8988T (cell line): ENCODE measurements at regions not wholly inside any gene's neighbourhood (a gene's known extent, or its start where the extent isn't known, plus 50 kb on each side); places are given as distances from the start of the nearest gene placed in this dataset.
"Not testable (repeated sequence)": the region's sequence is repeated elsewhere in the genome, so short reads cannot be mapped to it uniquely, and the experiment has no call there.

Experiments
- DNase-seq: peaks from one replicate; pipeline ENCODE4 v3.0.0; 2011

DNA sequence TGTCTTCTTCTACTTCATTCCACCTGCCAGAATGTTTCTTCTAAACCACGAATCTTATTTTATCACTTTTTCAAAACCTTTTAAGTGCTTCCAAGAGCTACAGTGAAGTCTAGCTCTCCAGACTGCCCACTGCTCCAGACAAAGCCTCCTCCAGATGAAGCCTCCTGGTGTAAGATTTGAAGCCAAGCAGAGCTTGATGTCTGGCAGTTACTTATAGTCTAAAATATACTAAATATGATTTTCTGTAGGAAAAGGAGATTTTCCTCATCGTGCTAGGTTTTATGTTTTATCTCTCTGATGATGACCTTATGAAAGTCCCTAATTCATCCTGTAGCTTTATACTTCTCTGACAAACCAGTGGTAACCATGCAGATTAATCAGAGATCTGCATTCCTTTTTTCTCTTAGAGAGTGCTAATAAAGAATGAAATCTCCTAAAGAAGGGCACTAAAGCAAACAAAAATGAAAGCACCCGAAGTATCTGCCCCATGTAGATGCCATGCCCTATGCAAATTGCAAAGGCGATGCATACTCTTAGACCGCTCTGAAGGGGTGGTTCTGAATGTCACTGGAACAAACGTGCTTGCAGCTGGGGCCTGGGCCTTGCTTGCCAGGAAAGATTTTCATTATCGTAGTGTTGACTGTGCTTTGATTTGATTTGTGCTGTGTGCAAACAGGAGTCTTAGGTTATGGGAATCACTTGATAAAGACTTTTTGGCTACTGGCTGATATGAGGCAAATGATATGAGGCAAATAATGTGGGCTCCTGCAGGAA lies 314.2 kb downstream of the PID1 start:
- DNase-seq: no peak

DNA sequence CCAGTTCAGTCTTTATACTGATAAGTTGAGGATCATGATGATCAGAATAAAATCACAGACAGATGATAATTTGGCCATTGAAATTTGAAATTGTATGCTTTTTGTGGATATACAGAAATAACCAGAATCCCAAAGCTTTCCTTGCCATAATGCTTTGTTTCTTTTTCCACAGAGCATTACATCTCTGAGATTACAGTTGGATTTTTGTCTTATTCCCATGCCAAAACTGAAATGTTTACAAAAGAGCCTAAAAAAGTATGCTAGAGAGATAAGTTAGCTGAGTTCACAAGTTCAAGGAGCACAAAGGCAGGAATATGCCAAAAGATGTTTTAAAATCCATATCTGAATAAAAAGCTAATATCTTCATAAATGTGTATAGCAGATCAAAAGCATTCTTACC lies 321.3 kb downstream of the PID1 start:
- DNase-seq: no peak

DNA sequence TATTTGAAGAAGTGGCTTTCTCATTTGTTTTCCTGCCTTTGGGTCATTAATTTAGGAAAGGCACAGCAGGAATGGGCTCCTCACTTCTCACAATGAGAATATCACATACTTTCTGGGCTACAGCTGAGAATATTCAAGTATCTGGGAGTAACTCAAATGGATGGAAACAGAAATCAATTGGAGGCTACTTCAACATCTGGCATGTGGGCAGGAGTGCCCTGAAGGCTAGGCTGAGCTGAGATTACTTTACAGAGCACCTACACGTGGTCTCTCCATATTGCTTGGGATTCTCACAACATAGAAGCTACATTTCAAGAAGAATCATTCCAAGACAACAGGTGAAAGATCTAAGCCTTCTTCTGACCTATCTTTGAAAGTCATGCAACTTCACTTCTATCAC lies 325.4 kb downstream of the PID1 start:
- DNase-seq: no peak

DNA sequence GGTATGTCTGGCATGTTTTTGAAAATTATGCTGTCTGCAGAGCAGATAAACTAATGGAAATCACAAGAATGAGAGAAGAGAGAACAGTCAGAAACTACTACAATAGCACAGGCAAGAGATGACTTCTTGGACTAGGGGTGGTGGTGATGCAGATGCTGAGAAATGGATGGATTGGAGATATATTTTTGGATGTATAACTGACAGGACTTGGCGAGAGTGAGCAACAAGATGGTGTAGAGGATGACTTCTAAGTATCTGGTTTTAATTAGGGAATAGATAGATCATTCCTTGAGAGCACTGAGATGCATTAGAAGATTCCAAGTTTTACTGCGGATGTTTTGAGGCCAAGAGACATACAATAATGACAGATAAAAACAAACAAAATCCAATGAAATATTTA lies 328.2 kb downstream of the PID1 start:
- DNase-seq: no peak

DNA sequence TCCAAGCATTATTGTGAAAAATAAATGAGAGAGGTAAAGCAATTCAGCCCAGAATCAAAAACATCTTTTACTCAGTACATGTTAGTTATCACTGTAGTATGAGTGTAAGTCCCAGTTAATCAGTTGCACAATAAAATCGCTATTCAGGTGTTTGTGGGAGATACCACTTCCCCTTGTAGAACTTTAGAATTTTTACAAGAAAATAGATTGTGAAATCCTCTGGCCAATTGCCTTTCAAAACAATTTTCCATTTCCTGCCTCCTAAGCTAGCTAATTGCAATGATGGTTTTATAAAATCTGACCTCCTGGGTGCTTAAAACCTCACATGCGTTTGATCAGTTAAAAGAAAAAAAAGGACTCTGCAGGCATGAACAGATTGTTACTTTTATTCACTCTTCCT lies 332.5 kb downstream of the PID1 start:
- no peak for DNase-seq

DNA sequence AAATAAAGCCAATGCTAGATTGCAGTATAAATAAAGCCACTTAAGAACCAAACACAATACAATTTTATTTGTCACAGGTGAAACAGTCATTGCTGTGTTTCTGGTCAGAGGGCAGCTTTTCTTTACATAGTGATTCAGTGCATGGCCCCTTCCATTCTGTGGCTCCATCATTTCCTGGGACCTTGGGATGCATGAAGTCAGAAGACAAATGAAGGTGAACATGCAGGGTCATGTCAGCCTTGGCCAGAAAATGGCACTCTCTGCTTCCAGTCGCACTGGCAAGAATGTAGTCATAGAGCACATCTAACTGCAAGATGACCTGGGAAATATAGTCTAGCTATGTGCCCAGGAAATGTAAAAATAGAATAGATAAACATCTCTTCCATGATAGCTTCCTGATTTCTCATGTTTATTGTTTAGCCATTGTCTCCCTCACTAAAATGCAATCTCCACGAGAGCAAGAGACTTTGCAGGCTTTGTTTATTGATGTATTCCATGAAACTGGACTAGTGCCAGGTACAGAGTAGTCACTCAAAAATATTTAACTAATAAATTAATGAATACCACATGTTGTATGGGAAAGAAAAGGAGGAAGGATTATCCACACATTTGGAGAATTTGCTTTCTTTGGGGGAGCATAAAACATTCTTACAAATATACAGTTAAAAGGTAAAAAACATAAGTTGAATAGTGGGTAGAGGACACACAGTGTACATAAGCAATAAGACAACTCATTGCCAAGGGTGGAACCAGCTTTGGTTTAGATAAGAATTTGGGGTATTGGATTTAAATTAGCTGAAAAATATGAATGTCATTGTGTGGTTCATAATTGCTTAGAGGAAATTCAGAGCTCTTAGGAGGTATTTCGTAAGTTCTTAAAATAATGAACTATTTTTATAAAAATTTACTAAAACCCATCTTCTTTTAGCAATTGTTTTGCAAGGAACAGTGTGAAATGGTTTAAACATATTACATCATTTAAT lies 343.8 kb downstream of the PID1 start:
- no peak for DNase-seq

DNA sequence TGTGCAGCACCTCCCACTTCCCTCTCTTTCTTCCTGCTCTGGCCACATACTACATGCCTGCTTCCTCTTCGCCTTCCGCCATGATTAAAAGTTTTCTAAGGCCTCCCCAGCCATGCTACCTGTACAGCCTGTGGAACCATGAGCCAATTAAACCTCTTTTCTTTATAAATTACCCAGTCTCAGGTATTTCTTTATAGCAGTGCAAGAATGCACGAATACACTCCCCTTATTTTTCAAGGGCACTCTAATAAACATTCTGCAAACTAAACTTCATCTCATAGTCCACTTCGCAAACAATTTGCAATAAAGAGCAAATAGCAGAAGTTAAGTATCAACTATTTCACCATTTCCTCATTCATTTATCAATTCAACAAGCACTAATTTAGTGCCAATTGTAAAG lies 351.3 kb downstream of the PID1 start:
- DNase-seq: no peak

DNA sequence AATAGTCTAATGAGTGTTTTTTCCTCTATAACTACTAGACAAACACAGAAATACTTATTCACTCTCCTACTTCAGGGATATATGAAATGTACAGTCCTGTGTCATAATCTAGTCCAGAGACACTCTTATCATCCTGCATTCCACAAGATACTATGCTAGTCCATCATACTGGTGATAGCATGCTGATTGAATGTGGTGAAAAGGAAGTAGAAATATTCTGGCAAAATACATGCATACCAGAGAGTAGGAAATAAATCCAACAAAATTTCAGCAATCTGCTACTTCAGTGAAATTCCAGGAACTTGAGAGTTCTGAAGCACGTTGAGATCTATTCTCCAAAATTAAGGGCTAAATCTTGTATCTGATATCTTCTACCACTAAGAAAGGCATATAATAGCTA lies 353.9 kb downstream of the PID1 start:
- DNase-seq: no peak

DNA sequence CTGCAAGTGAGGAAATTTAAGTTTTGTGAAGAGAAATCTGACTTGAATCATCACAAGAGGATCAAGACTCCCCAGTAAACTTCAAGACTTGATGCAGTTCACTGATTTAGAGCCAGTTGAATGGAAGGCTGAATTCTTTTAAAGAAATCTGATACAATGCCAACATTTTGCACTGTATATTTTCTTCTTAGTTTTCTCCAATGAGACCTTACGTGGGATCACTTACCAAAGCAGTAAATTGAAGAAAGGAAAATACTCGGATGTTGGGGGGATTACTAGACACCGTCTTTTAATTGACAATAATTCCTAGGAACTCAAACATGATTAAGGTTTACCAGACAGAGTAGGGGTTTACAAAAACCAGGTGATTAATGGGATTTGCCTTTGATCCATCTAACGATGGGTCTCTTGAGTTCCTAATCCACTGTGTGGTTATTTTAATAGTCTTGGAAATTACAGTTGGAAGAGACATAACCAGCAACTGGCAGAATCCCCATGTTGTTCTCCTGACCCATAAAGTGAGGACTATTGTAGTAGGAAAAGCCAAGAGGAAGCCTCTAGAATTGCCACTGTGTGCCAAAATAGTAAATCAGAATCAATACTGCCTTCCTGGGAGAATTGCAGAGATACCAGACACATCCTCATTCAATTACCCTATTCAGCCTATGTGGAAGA lies 354.5 kb downstream of the PID1 start:
- no peak for DNase-seq

DNA sequence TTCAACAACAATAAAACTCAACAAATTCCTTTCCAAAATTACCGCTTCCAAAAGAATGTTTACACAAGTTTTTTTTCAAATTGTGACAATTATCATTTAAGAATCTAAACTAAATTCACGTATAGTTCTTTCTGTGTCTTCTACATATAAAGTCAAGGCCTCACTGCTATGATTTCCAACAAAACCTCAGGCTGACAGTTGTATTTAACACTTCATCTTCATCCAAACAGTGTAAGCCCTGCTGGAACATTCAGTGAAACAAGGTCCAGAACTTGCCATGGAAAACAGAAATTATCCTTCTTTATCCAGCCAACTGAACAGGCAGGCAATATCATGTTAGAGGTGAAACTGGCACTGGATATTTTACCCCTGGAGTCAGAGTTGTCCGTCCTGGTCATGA lies 357.9 kb downstream of the PID1 start:
- no peak for DNase-seq

DNA sequence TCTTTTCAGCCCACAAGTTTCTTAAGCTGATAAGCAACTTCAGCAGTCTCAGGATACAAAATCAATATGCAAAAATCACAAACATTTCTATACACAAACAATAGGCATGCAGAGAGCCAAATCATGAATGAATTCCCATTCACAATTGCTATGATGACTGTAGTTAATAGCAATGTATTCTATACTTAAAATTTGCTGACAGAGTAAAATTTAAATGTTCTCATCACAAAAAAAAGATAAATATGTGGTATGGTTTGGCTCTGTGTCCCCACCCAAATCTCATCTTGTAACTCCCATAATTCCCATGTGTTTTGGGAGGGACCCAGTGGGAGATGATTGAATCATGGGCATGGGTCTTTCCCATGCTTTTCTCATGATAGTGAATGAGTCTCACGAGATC lies 360.2 kb downstream of the PID1 start:
- not testable (repeated sequence) for DNase-seq

DNA sequence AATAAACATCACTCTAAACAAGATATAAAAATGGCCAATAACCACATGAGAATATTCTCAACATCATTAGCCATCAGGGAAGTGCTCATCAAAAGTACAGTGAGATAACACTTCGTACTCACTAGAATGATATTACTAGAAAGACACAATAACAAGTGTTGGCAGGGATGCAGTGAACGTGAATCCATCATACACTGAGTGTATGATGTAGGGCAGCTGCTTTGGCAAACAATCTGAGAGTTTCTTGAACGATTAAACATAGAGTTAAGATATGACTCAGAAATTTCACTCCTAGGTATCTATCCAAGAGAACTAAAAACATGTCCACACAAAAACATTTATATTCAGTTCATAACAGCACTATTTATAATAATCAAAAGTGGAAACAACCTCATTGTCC lies 368.9 kb downstream of the PID1 start:
- DNase-seq: no peak

DNA sequence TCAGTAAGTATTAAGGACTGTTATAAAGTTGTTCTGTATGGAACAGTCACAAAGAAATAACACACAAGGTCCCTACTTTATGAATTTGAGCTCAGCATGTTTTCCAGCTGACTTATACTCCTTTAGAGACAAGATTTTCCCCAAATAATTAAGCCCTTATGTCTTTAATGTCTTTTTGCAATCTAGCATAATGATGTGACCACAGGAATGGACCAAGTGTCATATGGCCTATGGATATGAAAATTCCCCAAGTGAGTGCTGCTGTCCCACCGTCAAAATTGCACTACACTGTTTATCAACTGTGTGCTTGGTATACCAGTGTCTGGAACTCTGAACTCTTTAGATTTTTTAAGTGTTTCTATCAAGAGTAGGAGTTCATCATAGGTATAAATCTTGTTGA lies 369.6 kb downstream of the PID1 start:
- no peak for DNase-seq

DNA sequence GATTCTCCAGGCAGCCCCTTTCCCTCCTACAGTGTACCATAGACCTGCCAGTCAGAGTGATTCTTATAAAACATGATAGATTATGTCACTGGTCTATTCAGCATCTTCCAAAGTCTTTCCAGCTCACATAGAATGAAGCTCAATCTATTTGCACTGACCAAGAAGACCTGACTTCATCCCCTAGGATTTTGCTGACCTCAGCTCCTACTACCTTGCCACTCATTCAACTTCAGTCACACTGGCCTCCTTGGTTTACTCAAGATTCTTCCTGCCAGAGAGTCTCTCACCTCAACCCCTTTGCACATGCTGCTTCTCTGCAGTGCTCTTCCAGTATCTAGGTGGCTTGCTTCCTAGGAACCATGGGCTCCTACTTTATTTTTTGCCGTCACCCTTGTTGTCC lies 392.9 kb downstream of the PID1 start:
- DNase-seq: no peak

DNA sequence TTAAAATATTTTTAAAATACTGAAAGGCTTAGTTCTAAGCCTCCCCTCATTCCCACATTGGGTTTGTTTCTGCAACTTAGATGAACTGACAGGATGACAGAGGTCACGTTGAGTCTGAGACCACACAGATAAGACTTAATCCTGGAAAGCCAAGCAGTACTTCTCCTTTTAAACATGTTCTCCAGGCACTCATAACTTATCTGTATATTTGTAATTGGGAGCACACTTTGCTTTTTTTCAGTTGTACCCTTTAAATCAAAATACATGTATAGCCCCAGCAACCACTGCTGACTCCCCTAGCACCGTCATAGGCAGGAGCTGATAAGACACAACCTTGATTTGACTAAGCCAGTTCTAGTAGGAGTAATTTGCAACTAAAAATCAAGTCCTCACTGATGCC lies 394.8 kb downstream of the PID1 start:
- DNase-seq: no peak

DNA sequence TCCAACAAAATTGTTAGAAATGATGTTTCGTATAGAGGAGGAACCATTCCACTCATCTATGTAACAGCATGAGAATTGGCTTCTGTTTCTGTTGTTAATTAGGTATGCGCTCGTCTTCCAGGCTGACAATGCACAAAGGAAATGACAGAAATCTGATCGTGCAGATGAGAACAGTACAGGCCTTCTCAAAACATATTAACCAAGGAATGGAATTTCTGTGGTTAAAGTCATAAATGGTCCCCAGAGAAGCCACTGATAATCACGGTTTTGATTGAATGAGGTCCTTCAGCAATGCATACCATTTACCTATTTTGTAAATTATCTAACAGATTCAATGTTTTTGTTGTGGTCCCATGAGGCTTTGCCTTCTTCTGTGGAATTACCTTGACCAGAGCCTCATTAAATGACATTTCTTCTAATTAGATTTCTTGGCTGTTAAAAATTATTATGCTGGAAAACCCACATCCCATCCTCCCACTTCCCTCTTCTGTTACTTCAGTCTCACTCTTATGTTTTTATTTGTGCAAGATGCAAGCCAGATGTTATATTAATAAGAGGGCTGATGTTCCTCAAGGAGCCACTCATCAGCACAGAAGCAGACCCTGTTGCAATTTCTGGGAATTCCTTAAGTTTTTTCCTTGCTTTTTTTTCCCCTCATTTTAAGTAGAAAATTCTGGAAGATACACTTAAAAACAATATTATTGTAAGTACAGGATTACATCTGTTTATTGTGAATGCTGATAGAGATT lies 395.8 kb downstream of the PID1 start:
- DNase-seq: no peak

DNA sequence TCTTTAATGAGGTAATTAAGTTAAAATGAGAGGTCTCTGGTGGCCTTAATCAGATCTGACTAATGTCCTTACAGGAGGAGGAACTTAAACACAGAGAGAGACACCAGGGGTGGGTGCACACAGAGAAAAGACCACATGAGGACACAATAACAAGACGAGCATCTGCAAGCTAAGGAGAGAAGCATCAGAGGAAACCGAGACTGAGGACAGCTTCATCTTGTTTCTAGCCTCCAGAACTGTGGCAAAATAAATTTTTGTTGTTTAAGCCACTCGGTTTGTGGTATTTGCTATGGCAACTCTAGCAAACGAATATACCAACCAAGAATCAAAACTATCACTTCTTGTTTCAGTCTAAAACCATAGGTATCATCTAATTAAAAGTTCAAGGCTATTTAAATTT lies 400.1 kb downstream of the PID1 start:
- no peak for DNase-seq

DNA sequence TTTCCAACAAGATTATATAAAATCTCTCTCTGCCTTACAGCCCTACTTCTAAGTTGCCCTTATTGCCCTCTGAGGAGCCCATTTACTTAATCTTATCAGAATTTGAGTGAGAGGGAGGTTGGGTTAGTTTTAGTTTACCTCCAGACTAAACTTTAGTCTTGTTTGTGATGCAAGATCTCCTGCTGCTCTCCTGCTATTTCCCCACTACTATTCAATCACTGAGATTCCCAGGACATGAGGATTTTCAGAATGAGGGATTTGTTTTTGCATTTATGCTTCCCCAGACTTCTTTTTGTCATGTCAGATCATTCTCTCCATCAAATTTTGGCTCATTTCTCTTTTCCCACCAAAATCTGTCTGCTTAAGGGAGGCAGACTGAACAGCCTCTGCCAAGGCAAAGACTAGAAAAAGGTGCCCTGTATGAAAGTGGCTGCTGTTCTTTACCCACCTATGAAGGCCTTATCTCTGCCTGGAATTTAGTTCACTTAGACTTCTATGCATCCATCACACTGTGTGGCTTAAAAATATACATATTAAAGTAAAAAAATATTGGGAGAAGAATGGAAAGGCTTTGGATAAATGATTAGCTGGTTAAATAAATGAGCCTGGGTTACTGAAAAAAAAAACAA lies 401.3 kb downstream of the PID1 start:
- DNase-seq: no peak

DNA sequence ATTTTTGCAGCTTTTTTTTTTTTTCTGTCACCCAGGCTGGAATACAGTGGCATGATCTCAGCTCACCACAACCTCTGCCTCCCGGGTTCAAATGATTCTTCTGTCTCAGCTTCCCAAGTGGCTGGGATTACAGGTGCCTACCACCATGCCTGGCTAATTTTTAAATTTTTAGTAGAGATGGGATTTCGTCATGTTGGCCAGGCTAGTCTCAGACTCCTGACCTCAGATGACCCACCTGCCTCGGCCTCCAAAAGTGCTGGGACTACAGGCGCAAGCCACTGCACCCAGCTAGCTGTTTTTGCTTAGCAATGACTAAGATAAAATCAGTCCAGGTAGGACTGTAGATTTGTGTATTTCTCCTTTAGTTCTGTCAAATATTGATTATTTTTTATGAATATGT lies 403.7 kb downstream of the PID1 start:
- DNase-seq: no peak

DNA sequence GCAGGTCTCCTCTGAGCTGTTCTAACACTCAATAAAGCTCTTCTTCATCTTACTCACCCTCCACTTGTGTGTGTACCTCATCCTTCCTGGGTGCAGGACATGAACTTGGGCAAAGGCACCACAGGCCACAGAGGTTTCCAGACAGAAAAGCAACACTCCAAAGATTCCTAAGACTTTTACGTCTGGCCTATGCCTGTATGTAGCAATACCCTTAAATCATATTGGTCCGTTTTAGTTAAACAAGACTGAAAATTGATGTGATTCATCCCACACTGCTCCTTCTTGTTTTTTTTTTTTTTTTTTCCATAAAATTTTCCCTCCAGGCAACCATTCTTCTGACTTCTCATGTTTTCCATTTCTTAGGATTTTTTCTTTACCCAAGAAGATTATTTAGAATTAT lies 404.3 kb downstream of the PID1 start:
- DNase-seq: no peak

DNA sequence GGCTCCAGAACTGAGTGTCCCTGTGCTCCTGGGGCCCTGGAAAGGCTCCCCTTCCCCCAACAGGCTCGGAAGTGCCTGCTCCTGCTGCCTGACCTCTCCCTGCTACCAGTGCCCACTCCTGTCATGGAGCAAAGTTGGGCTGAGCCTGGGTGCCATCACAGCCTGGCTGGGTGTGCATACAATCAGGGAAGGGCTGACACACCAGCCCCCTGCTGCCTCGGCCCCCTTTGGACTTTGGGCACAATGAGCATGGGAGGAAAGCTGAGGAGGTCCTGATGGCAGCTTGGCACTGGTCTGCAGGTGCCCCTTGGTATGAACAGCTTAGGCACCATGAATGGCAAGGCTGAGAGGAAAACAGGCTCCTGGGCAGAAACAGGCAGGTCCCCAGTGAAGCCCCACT lies 405.0 kb downstream of the PID1 start:
- no peak for DNase-seq

DNA sequence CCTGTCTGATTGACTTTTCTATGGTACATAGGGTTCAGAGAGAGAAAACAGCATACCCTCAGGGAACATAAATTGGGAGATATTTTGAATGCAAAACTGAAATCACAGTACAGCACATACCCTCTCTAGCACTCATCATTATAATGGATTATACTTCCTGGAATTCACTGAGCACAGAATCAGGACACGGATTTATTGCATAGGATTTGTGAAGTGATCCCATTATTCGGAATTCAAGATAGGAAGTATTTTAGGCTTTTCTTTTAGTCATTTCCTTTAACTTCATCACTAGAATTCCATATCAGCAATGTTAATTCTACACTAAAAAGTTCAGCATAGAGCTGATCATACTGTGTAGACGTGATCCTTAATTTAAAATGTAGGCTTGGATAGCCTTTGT lies 407.0 kb downstream of the PID1 start:
- no peak for DNase-seq
